WTC11 (cell line): ENCODE measurements at regions not wholly inside any gene's neighbourhood (a gene's known extent, or its start where the extent isn't known, plus 50 kb on each side); places are given as distances from the start of the nearest gene placed in this dataset.

Experiments used
- ATAC-seq: fragments of 200-7000 bp; cut with Tn5 transposase; 2 replicates; pipeline ENCODE4 v1.10.0; 2021; ENCODE audit warnings: mild to moderate bottlenecking, moderate library complexity
- CTCF ChIA-PET: fragments of 300-600 bp; sonication (Branson Sonifier 250); formaldehyde crosslinking; loops from one replicate; lab custom pipeline; 2021; ENCODE audit warnings: antibody characterized with exemption; lab: Charles Lee
- POLR2A ChIA-PET: fragments of 350-600 bp; sonication (Branson Sonifier 250); formaldehyde crosslinking; loops from one replicate; lab custom pipeline; 2021; ENCODE audit warnings: antibody characterized with exemption; lab: Charles Lee
- DNase-seq: peaks from one replicate; pipeline ENCODE4 v3.0.0; 2021; ENCODE audit warnings: low spot score
- H3K27ac Mint-ChIP-seq: 2 replicates; pipeline ENCODE4 v1.8.0; 2021; ENCODE audit warnings: mixed read lengths
- H3K27me3 Mint-ChIP-seq: 2 replicates; pipeline ENCODE4 v1.8.0; 2021; ENCODE audit warnings: low read depth, mild to moderate bottlenecking, moderate library complexity, mixed read lengths
- H3K36me3 Mint-ChIP-seq: 2 replicates; pipeline ENCODE4 v1.8.0; 2021; ENCODE audit warnings: mixed read lengths
- H3K4me1 Mint-ChIP-seq: 2 replicates; pipeline ENCODE4 v1.8.0; 2022; ENCODE audit warnings: mixed read lengths
- H3K4me3 Mint-ChIP-seq: 2 replicates; pipeline ENCODE4 v1.8.0; 2021; ENCODE audit warnings: mild to moderate bottlenecking, moderate library complexity, mixed read lengths
- H3K9me3 Mint-ChIP-seq: 2 replicates; pipeline ENCODE4 v1.8.0; 2021; ENCODE audit warnings: mixed read lengths
- CREM ChIP-seq: sonication (generic); formaldehyde crosslinking; IDR thresholded peaks from 2 replicates; pipeline ENCODE4 v1.8.1; 2022; ENCODE audit warnings: mild to moderate bottlenecking, missing genetic modification reagents, moderate library complexity
- E2F1 ChIP-seq: sonication (generic); formaldehyde crosslinking; IDR thresholded peaks from 2 replicates; pipeline ENCODE4 v1.8.0; 2022; ENCODE audit warnings: mild to moderate bottlenecking, missing genetic modification reagents
- GRHL2 ChIP-seq: fragments of 250-450 bp; sonication (Bioruptor Pico); IDR thresholded peaks from 2 replicates; pipeline ENCODE4 v1.8.0; 2022; ENCODE audit warnings: mild to moderate bottlenecking, moderate library complexity; ENCODE audit not compliant: insufficient replicate concordance, severe bottlenecking
- HMGXB4 ChIP-seq: sonication (generic); formaldehyde crosslinking; IDR thresholded peaks from 2 replicates; pipeline ENCODE4 v1.8.1; 2023; ENCODE audit warnings: mild to moderate bottlenecking, moderate library complexity, missing genetic modification reagents
- IRF1 ChIP-seq: sonication (generic); formaldehyde crosslinking; IDR thresholded peaks from 2 replicates; pipeline ENCODE4 v1.8.0; 2023; ENCODE audit warnings: missing genetic modification reagents
- KAT7 ChIP-seq: sonication (generic); formaldehyde crosslinking; IDR thresholded peaks from 2 replicates; pipeline ENCODE4 v1.8.1; 2023; ENCODE audit warnings: missing genetic modification reagents, mild to moderate bottlenecking, borderline replicate concordance
- NR1H2 ChIP-seq: sonication (generic); formaldehyde crosslinking; IDR thresholded peaks from 2 replicates; pipeline ENCODE4 v1.9.0; 2021; ENCODE audit warnings: mild to moderate bottlenecking, moderate library complexity, missing genetic modification reagents
- RORB ChIP-seq: fragments of 250-450 bp; sonication (Bioruptor Pico); IDR thresholded peaks from 2 replicates; pipeline ENCODE4 v1.9.0; 2021; ENCODE audit warnings: mild to moderate bottlenecking
- SMAD3 ChIP-seq: sonication (generic); formaldehyde crosslinking; IDR thresholded peaks from 2 replicates; pipeline ENCODE4 v1.8.0; 2022; ENCODE audit warnings: missing genetic modification reagents, mild to moderate bottlenecking, borderline replicate concordance
- SP1 ChIP-seq: sonication (generic); formaldehyde crosslinking; conservative IDR thresholded peaks from 2 replicates; pipeline ENCODE4 v1.8.1; 2022; ENCODE audit warnings: missing genetic modification reagents
- ZNF138 ChIP-seq: sonication (generic); formaldehyde crosslinking; conservative IDR thresholded peaks from 2 replicates; pipeline ENCODE4 v1.8.1; 2022; ENCODE audit warnings: mild to moderate bottlenecking, moderate library complexity, missing genetic modification reagents
- ZNF263 ChIP-seq: sonication (generic); formaldehyde crosslinking; IDR thresholded peaks from 2 replicates; pipeline ENCODE4 v1.8.1; 2022; ENCODE audit warnings: low read depth, mild to moderate bottlenecking, moderate library complexity, missing genetic modification reagents
- TF ChIP-seq, protein P1 (sequence below): fragments of 250-450 bp; sonication (Bioruptor Pico); IDR thresholded peaks from 2 replicates; pipeline ENCODE4 v1.9.0; 2021; ENCODE audit warnings: mild to moderate bottlenecking, borderline replicate concordance
- TF ChIP-seq, protein P2 (sequence below): sonication (generic); formaldehyde crosslinking; IDR thresholded peaks from 2 replicates; pipeline ENCODE4 v1.8.1; 2022; ENCODE audit warnings: low read depth, missing genetic modification reagents, borderline replicate concordance

- TF ChIP-seq, protein P1, sequence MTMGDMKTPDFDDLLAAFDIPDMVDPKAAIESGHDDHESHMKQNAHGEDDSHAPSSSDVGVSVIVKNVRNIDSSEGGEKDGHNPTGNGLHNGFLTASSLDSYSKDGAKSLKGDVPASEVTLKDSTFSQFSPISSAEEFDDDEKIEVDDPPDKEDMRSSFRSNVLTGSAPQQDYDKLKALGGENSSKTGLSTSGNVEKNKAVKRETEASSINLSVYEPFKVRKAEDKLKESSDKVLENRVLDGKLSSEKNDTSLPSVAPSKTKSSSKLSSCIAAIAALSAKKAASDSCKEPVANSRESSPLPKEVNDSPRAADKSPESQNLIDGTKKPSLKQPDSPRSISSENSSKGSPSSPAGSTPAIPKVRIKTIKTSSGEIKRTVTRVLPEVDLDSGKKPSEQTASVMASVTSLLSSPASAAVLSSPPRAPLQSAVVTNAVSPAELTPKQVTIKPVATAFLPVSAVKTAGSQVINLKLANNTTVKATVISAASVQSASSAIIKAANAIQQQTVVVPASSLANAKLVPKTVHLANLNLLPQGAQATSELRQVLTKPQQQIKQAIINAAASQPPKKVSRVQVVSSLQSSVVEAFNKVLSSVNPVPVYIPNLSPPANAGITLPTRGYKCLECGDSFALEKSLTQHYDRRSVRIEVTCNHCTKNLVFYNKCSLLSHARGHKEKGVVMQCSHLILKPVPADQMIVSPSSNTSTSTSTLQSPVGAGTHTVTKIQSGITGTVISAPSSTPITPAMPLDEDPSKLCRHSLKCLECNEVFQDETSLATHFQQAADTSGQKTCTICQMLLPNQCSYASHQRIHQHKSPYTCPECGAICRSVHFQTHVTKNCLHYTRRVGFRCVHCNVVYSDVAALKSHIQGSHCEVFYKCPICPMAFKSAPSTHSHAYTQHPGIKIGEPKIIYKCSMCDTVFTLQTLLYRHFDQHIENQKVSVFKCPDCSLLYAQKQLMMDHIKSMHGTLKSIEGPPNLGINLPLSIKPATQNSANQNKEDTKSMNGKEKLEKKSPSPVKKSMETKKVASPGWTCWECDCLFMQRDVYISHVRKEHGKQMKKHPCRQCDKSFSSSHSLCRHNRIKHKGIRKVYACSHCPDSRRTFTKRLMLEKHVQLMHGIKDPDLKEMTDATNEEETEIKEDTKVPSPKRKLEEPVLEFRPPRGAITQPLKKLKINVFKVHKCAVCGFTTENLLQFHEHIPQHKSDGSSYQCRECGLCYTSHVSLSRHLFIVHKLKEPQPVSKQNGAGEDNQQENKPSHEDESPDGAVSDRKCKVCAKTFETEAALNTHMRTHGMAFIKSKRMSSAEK (CRISPR knock-in tag), result no peak
- no peak for TF ChIP-seq IRF1
- no peak for TF ChIP-seq RORB (CRISPR knock-in tag)
- no peak for TF ChIP-seq ZNF138 (CRISPR knock-in tag)
- no peak for TF ChIP-seq SMAD3 (CRISPR knock-in tag)
- no peak for TF ChIP-seq NR1H2 (CRISPR knock-in tag)
- TF ChIP-seq E2F1 (CRISPR knock-in tag), result no peak
- TF ChIP-seq, protein P2, sequence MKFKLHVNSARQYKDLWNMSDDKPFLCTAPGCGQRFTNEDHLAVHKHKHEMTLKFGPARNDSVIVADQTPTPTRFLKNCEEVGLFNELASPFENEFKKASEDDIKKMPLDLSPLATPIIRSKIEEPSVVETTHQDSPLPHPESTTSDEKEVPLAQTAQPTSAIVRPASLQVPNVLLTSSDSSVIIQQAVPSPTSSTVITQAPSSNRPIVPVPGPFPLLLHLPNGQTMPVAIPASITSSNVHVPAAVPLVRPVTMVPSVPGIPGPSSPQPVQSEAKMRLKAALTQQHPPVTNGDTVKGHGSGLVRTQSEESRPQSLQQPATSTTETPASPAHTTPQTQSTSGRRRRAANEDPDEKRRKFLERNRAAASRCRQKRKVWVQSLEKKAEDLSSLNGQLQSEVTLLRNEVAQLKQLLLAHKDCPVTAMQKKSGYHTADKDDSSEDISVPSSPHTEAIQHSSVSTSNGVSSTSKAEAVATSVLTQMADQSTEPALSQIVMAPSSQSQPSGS, result no peak
- TF ChIP-seq SP1 (CRISPR knock-in tag), result no peak
Observed at GRCh38 chr11:57896361-57897145, 127.1 kb upstream of the OR9Q1 start (continued).

- Mint-ChIP-seq H3K4me1 (peaks cover 21% of the 10 kb centered on the region), H3K27me3 (no peaks in the 10 kb centered on the region; the same call in 1 of the 2 replicates), H3K4me3 (no peak overlapping the region), H3K36me3 (peaks cover 5% of the 10 kb centered on the region), H3K9me3 (peaks cover 13% of the 10 kb centered on the region), H3K27ac (no peak overlapping the region)
- ChIA-PET CTCF (no interaction called here), POLR2A (no interaction called here)
- no peak for TF ChIP-seq KAT7 (CRISPR knock-in tag)
- no peak for TF ChIP-seq CREM (CRISPR knock-in tag)
- TF ChIP-seq GRHL2 (CRISPR knock-in tag), result no peak
- TF ChIP-seq ZNF263 (CRISPR knock-in tag), result no peak
- no peak for TF ChIP-seq HMGXB4 (CRISPR knock-in tag)
- DNase-seq (no peak), ATAC-seq (no peak)
Observed at GRCh38 chr11:57899378-57899777, 124.3 kb upstream of the OR9Q1 start.
